HG02759 (cell line): ENCODE measurements at regions not wholly inside any gene's neighbourhood (a gene's known extent, or its start where the extent isn't known, plus 50 kb on each side); places are given as distances from the start of the nearest gene placed in this dataset.

Source experiments
- ATAC-seq: cut with Tn5 transposase; IDR thresholded peaks from one replicate; pipeline ENCODE4 v1.9.1; 2021; ENCODE audit warnings: mild to moderate bottlenecking, moderate library complexity; ENCODE audit not compliant: unreplicated experiment

DNA sequence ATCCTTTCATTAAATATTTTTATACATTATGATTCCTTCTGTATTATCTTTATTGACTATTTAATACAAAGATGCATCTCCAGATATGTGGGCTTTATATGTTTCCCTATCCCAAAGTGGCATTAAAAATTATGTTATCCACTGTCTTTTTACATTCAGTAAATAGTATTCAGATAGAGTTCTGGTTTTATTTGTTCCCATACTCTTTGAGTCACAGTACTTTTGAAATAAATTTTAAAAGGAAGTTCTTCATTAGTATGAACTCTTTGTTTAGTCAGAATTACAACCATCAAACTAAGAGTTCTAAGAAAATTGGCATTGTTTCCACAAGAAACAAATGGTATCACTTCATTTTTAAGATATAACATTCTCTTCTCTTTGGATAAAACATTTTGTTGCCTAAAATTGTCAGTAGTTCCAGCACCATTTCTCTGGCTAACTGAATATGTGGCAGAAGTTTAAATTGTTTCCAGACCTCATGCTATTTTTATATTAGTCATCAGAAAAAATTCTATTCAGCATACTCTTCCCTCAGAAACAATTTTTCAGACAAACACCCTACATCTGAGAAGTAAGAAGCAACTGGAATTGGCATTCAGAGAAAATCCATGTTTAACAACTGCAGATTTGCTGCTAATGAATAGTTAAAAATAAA lies 88.5 kb upstream of the COL5A2 start:
- no peak for ATAC-seq

DNA sequence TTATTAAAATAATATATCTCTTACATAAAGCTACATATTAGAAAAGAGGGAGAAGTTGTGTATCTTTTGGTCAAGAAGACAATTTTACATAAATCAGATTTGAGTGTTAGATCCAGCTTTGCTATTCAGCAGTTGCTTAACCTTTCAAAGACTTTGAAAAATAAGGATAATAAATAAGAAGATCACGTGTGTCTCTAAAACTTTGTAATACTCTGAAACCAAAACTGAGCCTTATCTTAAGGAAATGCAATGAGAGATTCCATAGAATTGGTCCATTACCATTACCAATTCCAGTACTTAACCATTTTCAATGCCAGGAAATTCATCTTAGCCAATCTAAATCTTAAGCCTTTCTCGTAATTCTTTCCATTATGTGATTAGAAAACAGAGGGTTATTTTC lies 89.2 kb upstream of the COL5A2 start:
- no peak for ATAC-seq

DNA sequence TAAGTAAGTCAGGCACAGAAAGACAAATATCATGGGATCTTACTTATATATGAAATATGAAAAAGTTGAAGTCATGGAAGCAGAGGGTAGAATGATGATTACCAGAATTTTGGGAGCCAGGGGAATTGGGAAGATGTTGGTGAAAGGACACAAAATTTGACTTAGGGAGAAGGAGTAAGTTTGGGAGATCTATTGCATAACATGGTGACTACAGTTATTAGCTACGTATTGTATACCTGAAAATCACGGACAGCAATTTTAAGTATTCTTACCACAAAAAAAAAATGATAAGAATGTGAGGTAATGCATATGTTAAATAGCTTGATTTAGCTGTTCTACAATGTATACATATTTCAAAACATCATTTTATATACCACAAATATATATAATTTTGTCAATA lies 94.2 kb upstream of the COL5A2 start:
- no peak for ATAC-seq

DNA sequence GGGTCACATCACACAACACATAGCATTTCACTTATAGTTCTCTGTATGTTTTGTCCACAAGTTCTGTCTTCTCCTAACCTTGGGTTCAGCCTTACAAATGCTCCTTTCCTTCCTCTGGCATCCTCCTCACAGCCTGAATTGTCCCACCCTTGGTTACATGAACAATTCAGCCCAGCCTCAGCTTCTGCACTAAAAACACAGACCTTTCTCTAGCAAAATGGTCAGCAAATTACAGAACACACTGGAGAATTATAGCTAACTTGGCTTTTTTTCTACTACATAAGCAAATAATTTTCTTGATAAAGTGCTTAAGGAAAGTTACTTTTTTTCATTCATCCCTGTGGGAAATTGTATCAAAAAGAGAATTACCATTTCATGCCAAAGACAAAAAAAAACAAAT lies 94.8 kb upstream of the COL5A2 start:
- no peak for ATAC-seq

DNA sequence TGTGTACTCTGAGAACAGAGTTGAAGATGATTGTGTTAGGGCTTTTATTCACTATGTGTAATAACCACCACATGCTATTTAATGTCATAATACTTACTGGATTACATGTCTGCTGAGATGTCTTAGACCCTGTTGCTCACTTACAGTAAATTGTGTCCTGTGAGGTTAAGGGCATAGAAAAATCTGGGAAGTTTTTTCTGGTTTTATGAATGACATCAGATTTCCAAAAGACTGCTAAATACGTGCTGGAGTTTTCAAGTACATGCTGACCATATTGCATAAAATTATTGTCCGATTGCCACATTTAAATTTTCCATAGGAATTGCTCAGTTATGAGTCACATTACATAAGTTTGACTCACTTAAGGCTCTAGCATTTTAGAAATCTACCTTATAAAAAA lies 96.7 kb upstream of the COL5A2 start:
- no peak for ATAC-seq

DNA sequence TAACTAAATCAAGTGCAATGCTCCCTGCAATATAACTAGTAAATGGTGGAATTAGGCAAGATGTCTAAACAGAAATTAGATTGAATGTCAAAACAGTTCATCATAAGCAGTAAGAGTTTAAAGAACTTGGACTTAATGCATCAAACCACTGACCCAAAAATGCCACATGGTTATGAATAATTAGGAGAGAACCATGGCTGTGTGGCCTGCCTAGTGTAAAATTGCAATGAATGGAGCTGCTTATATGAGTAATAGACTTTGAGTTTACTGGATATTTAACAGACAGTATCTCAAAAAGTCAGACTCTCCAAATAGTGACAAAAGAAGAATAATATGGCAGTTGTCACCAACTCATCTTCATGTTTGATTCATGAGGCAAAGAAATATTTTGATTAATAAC lies 101.6 kb upstream of the COL5A2 start:
- no peak for ATAC-seq

DNA sequence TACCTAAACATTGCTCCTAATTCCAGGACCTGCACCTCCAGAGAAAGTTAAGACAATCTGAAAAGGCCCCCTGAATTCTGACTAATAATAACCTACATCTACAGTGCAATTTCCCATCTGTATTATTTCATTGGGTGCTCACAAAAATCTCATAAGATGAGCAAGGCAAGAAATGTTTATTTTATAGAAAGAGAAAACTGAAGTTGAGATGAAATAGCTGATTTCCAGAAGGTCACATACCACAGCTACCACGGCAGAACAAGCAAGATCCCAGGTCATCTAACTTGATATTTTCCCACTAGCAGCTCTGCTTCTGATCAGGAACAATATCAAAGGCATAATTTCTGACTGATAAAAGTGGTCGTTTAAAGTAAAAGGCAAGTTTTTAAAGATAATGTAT lies 105.8 kb upstream of the COL5A2 start:
- no peak for ATAC-seq

DNA sequence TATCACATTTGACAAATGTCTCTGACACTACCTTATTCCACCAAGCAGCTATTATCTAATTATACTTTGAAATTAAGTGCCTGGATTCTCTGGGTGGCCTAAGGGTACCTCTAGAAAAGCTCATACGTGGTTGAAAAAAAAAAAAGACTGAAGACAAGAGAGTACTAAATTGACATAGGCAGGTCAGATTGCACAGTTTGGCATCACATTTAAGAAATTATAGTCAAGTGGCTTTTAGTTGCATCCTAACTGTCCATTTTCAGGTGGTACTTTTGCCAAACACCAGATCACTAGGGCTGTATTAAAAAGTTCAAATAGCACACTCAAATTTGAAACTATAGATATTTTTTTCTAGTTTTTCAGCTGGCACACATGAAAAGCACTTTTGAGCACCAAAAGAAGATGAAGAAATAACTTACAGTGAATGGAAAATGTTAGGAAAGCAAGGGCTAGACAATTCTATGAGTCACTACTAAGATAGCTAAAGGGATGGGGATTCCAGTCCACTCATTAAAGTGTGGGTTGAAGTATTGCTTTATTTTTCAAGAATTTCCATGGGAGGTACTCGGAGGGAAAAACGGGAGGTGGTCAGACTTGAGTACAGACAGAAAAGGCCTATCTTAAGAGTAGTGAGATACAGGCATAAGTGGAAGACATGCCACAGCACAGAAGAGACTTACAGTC lies 106.5 kb upstream of the COL5A2 start:
- ATAC-seq, result no peak

DNA sequence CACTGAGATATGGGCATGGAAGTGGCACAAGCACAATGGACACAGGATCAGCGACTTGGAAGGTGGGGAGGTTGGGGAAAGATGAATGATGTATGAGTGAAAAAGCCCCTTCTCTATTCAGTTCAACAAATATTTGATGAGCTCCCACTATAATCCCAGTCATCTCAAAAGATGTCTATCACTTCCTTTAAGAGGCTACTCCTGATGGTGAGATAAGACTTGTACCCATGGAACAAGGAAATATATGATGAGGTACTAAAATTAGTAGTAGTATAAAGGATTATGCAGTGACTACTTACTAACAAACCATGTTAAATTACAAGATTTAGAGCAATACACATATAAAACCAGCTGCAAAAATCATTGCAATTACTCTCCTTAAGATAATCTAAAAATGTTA lies 107.8 kb upstream of the COL5A2 start:
- ATAC-seq, result no peak

DNA sequence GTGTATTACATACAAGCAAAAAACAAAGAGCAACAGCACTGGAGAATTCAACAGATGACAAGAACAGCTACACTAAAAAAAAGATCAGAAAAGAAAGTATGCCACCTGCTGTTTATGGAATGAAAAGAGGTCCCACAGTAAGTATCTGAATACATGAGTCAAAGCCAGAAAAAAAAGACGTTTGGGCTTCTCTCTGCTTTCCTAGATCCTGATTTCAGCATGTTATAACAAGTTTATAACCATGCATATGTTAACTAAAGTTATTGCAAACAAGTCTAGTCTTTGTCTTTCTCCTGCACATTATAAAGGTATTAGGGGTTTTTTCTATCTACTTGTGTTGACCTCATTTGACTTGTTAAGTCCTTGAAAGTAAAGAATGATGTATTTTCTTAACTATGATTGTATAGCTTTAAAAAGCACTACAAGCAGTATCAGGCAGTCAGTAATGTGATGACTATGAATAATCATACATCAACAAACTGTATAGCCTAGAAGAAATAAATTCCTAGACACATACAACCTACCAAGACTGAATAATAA lies 108.5 kb upstream of the COL5A2 start:
- peak; percentile 79 for ATAC-seq

DNA sequence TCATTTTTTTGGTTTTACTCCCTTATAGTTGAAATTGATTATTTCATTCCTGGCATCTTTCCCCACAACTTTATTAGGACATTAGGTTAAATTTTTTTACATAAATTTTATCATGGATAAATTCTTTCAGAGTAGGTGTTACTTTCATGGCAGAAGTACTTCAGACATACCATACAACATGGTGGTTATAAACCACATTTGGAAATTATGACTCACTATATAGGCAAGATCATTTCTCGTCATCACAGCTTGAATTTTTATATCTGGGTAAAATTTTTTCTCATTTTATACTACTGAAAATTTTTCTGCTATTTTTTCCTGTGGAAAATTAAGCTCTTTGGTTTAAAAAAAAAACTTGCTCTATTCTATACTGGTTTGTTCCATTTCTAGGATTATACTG lies 111.9 kb upstream of the COL5A2 start:
- no peak for ATAC-seq

DNA sequence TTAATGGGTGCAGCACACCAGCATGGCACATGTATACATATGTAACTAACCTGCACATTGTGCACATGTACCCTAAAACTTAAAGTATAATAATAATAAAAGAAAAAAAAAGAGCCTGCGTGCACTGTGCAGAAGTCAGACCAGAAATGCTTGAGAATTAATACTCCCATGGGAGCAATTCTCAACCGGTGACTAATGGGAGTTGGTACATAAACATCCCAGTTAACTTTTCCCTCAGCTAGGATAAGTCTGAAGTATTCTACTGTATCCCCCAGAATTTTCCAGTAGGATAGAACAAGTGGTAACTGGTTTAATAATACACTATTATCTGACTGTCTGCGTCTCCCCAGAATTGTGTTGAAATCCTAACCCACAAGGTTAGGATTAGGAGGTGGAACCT lies 113.6 kb upstream of the COL5A2 start:
- no peak for ATAC-seq

DNA sequence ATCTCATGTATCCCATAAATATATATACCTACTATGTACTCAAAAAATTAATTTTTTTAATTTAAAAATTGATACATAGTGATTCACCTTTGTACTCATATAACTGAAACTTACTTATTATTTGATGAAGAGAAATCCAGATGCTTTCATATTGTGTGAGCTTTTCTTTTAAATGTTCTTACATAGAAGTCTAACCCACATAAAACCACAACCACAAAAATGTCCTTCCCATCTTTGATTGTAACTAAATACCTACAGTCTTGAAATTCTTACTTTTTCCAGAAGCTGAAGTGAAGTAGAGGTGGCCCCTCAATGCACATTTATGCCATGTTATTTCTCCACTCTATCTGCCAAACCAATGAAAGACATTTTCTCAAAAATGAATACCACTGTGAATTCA lies 117.9 kb upstream of the COL5A2 start:
- ATAC-seq, result no peak

DNA sequence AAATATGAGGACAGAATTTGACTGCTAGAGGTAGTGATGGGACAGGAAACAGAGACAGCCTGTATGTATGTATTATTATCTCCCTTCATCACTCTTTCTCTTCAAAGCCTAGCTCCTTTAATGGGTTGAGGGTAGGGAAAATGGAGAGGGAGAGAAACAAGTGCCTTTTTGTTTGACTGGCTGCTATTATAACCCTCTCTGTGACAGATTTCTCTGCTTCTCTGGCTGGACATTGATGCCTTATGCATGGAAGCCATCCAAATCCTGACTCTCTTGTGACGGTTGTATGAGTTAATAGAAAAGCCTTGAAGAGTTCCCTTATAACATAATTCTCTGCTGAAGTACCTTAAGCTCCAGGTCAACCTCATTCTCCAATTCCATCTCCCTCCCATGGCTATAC lies 118.5 kb upstream of the COL5A2 start:
- ATAC-seq, result no peak

DNA sequence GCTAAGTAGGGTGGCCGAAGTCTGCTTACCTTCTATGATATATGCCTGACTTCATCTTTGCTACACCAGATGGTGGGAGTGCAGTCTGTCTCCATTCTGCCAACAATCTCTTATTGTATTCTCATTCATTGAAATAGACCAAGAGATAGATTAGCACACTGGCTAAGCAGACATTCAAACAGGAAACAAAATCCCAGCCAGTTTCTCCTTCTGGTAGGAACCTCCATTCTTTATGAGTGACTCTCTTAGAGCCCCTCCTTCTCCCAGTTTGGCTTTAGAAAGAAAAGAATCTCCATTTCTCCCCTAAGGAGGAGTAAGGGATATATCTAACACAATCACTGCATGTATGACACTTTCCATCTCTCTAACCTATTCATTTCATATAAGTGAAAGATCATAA lies 118.9 kb upstream of the COL5A2 start:
- ATAC-seq, result no peak

DNA sequence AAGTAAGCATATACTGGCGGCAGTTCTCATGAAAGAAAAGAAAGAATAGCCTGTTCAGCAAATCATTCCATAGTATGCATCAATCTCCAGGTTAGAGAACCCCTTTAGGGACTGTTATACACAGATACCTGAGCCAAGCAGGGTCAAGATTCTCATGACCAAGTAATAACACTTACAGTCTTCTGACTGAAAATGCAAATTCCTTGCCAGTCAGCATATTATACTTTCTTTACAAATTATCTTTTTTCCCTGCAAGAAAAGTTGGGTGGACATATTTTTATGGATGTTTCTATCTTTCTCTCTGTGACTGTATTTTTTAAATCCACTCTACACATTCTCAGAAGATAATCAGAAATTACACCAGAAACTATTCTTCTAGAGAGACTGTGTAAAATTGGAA lies 120.4 kb upstream of the COL5A2 start:
- ATAC-seq, result no peak

DNA sequence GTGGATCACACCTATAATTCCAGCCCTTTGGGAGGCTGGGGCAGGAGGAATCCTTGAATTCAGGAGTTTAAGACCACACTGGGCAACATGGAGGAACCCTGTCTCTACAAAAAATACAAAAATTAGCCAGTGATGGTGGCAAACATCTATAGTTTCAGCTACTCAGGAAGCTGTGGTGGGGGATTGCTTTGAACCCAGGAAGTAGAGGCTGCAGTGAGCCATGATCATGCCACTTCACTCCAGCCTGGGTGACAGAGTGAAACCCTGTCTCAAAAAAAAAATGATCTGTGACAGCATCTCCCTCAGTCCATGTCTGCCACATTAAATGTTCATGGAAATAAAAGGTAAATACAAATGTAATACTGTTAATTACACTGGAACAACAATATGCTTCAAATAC lies 121.4 kb upstream of the COL5A2 start:
- no peak for ATAC-seq

DNA sequence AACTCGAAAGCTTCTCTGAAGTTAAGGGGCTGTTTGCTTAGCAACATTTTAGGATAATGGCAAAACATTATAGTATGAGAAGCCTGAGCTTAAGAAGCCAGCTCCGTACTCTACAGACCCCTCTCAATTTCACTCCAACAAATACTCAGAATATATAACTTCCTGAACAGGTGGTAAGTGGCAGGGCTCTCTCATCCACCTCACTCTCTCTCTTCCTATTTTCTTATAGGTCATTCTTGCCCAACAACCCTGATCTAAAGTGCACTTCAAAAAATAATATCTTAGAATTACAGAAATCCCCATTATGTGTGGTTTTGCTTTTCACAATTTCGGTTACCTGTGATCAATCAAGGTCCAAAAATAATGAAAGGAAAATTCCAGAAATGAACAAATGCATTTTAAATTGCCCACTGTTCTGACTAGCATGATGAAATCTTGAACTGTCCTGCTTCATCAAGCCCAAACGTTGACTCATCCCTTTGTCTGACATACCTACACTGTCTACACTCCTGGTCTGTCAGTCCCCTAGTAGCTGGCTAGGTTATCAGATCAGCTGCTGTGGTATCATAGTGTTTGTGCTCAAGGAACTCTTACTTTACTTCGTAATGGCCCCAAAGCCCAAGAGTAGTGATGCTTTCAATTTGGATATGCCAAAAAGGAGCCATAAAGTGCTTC lies 122.8 kb upstream of the COL5A2 start:
- ATAC-seq, result no peak

DNA sequence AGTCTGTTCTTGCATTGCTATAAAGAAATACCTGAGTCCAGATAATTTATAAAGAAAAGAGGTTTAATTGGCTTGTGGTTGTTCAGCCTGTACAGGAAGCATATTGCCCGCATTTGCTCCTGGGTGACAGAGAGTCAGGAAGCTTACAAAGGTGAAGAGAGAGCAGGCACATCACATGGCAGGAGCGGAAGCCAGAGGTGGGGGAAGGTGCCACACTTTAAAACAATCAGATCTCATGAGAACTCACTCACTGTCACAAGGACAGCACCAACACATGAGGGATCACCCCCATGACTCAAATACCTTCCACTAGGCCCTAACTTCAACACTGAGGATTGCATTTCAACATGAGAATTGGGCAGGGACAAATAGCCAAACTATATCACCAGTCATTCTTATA lies 124.8 kb upstream of the COL5A2 start:
- no peak for ATAC-seq

DNA sequence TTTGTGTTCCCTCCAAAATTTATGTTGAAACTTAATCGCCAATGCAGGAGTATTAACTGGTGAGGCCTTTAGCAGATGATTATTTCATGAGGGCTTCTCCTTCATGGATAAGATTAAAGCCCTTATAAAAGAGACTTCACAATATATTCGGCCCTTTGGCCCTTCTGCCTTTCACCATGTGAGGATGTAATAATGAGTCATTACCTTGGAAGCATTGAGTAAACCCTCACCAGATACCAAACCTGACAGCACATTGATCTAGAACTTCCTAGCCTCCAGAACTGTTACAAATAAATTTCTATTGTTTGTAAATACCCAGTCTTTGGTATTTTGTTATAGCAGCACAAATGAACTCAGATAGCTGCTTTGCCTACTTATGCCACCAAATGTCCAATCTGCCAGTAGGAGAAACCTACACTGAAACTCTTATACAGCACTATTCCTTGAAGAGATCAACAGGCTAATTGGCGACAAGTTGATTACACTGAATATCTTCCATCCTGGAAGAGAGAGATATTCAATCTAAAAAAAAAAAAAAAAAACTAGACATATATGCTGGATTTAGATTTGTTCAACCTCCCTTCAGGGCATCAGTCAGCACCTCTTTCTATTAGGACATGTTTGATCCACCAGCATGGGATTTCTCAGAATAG lies 125.9 kb upstream of the COL5A2 start:
- ATAC-seq, result no peak

DNA sequence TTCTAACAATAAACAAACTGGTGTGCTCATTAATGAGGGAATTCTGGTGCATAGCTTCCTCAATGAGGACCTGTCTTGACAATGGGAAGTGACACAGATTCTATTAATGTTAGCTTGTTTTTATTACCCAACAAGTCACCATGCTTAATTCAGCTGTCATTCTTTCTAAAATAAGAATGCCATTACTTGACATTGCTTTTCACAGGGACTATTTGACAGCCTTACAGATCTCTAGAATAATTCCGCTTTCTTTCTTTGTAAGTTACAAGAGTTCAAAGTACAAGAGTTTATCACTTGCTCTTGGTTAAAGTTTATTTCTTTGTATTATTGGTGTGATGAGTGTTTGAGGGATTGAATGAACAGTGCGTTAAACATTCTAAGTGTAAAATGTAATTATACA lies 127.0 kb upstream of the COL5A2 start:
- no peak for ATAC-seq
